ENCODE measurements at regions not wholly inside any gene's neighbourhood (a gene's known extent, or its start where the extent isn't known, plus 50 kb on each side); places are given as distances from the start of the nearest gene placed in this dataset.

DNA sequence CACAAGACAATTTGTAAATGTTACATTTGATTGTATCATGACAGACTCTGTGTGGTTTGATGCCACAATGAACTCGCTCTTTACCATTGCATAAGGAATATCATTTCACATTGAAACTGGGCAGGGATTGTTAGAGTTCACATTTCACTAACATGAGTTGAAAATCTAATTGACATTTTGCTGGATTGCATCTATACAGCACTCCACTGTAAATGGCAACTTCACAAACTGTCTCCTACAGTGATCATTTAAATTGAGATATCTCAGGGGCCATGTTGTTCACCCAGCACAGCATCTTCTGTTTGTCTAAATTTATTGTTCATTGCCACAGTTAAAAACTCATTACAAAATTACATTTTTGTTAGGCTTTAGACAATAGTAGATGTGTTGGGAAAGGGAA lies 499.4 kb downstream of the GBE1 start:
- H3K4me1 ChIP-seq (ENCODE audit: control insufficient read depth in 4 of 4, insufficient read depth in 4 of 4, low read length in 3 of 4) = no peaks in the 10 kb centered on the region
- DNase-seq (ENCODE audit: low spot score) = no peak
- 91% methylated on average over 1 of the region's 1 CpG for WGBS
- H3K27me3 ChIP-seq (ENCODE audit: control insufficient read depth in 4 of 4, insufficient read depth in 4 of 4, low read length in 3 of 4) = no peaks in the 10 kb centered on the region
- no peak overlapping the region for H3K4me3 ChIP-seq (ENCODE audit: low read depth in 1 of 3, low read length in 3 of 3)
- H3K9me3 ChIP-seq (ENCODE audit: control insufficient read depth in 4 of 4, low read length in 3 of 4) = no peaks in the 10 kb centered on the region
- no peak overlapping the region for H3K27ac ChIP-seq (ENCODE audit: low read depth in 1 of 2, low read length in 2 of 2)
- TF ChIP-seq RAD21 (IDR thresholded peaks at IDR 0.05) (no peak), HNF4A (conservative IDR thresholded peaks at IDR 0.05) (no peak), YY1 (IDR thresholded peaks at IDR 0.05) (no peak), FOXA1 (IDR thresholded peaks at IDR 0.05) (no peak), HNF4G (IDR thresholded peaks at IDR 0.05) (no peak), SP1 (IDR thresholded peaks at IDR 0.05) (no peak), GABPA (IDR thresholded peaks at IDR 0.05 in 1 of 2, conservative IDR thresholded peaks at IDR 0.05 in 1 of 2) (no peak), EGR1 (IDR thresholded peaks at IDR 0.05; ENCODE audit: low read depth in 2 of 2) (no peak), RXRA (IDR thresholded peaks at IDR 0.05) (no peak), FOXA2 (IDR thresholded peaks at IDR 0.05) (no peak), JUND (IDR thresholded peaks at IDR 0.05) (no peak), NR2F2 (IDR thresholded peaks at IDR 0.05) (no peak)
- TF ChIP-seq, protein P1, sequence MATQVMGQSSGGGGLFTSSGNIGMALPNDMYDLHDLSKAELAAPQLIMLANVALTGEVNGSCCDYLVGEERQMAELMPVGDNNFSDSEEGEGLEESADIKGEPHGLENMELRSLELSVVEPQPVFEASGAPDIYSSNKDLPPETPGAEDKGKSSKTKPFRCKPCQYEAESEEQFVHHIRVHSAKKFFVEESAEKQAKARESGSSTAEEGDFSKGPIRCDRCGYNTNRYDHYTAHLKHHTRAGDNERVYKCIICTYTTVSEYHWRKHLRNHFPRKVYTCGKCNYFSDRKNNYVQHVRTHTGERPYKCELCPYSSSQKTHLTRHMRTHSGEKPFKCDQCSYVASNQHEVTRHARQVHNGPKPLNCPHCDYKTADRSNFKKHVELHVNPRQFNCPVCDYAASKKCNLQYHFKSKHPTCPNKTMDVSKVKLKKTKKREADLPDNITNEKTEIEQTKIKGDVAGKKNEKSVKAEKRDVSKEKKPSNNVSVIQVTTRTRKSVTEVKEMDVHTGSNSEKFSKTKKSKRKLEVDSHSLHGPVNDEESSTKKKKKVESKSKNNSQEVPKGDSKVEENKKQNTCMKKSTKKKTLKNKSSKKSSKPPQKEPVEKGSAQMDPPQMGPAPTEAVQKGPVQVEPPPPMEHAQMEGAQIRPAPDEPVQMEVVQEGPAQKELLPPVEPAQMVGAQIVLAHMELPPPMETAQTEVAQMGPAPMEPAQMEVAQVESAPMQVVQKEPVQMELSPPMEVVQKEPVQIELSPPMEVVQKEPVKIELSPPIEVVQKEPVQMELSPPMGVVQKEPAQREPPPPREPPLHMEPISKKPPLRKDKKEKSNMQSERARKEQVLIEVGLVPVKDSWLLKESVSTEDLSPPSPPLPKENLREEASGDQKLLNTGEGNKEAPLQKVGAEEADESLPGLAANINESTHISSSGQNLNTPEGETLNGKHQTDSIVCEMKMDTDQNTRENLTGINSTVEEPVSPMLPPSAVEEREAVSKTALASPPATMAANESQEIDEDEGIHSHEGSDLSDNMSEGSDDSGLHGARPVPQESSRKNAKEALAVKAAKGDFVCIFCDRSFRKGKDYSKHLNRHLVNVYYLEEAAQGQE (IDR thresholded peaks at IDR 0.05) = no peak
- TF ChIP-seq, protein P2, sequence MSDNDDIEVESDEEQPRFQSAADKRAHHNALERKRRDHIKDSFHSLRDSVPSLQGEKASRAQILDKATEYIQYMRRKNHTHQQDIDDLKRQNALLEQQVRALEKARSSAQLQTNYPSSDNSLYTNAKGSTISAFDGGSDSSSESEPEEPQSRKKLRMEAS (IDR thresholded peaks at IDR 0.05) = no peak
- TF ChIP-seq, protein P3, sequence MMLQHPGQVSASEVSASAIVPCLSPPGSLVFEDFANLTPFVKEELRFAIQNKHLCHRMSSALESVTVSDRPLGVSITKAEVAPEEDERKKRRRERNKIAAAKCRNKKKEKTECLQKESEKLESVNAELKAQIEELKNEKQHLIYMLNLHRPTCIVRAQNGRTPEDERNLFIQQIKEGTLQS (IDR thresholded peaks at IDR 0.05) = no peak
- TF ChIP-seq, protein P4, sequence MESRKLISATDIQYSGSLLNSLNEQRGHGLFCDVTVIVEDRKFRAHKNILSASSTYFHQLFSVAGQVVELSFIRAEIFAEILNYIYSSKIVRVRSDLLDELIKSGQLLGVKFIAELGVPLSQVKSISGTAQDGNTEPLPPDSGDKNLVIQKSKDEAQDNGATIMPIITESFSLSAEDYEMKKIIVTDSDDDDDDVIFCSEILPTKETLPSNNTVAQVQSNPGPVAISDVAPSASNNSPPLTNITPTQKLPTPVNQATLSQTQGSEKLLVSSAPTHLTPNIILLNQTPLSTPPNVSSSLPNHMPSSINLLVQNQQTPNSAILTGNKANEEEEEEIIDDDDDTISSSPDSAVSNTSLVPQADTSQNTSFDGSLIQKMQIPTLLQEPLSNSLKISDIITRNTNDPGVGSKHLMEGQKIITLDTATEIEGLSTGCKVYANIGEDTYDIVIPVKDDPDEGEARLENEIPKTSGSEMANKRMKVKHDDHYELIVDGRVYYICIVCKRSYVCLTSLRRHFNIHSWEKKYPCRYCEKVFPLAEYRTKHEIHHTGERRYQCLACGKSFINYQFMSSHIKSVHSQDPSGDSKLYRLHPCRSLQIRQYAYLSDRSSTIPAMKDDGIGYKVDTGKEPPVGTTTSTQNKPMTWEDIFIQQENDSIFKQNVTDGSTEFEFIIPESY (IDR thresholded peaks at IDR 0.05) = no peak
- H3K9ac ChIP-seq (ENCODE audit: low read depth in 1 of 2, low read length in 2 of 2) = no peak overlapping the region
- no peaks in the 10 kb centered on the region for H3K36me3 ChIP-seq (ENCODE audit: control insufficient read depth in 4 of 4, insufficient read depth in 3 of 4, low read depth in 1 of 4, low read length in 3 of 4)

DNA sequence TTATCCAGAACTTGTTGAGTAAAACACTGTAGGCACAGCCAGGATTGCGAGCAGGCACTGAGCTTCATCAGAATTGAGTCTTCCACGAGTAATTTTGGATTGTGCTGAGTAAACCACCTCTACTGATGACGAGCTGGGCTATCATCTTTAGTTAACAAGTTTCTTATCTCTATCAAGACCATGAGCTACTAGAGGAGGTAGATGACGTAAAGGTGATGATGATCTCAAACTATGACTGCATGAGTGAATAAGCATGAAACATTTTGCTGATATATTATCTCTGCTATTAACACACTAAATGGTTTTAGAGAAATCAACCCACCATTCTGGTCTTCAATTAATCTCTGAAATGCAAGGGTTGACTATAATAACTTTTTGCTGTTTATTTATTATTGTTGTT lies 506.0 kb downstream of the GBE1 start:
- Histone ChIP-seq H3K4me3 (ENCODE audit: low read depth in 1 of 3, low read length in 3 of 3) (no peak overlapping the region), H3K36me3 (ENCODE audit: control insufficient read depth in 4 of 4, insufficient read depth in 3 of 4, low read depth in 1 of 4, low read length in 3 of 4) (no peaks in the 10 kb centered on the region), H3K27me3 (ENCODE audit: control insufficient read depth in 4 of 4, insufficient read depth in 4 of 4, low read length in 3 of 4) (no peaks in the 10 kb centered on the region), H3K4me1 (ENCODE audit: control insufficient read depth in 4 of 4, insufficient read depth in 4 of 4, low read length in 3 of 4) (no peaks in the 10 kb centered on the region), H3K27ac (ENCODE audit: low read depth in 1 of 2, low read length in 2 of 2) (no peak overlapping the region), H3K9me3 (ENCODE audit: control insufficient read depth in 4 of 4, low read length in 3 of 4) (no peaks in the 10 kb centered on the region), H3K9ac (ENCODE audit: low read depth in 1 of 2, low read length in 2 of 2) (no peak overlapping the region)
- TF ChIP-seq RXRA (IDR thresholded peaks at IDR 0.05) (no peak), JUND (IDR thresholded peaks at IDR 0.05) (no peak), YY1 (IDR thresholded peaks at IDR 0.05) (no peak), RAD21 (IDR thresholded peaks at IDR 0.05) (no peak), FOXA1 (IDR thresholded peaks at IDR 0.05) (no peak), HNF4A (conservative IDR thresholded peaks at IDR 0.05) (no peak), NR2F2 (IDR thresholded peaks at IDR 0.05) (no peak), HNF4G (IDR thresholded peaks at IDR 0.05) (no peak), SP1 (IDR thresholded peaks at IDR 0.05) (no peak), TAF1 (conservative IDR thresholded peaks at IDR 0.05) (no peak), GABPA (IDR thresholded peaks at IDR 0.05 in 1 of 2, conservative IDR thresholded peaks at IDR 0.05 in 1 of 2) (no peak)
- TF ChIP-seq, protein P1 (IDR thresholded peaks at IDR 0.05) = no peak
- TF ChIP-seq, protein P3 (IDR thresholded peaks at IDR 0.05) = no peak
- no peak for DNase-seq (ENCODE audit: low spot score)
- 84% methylated on average over 4 of the region's 4 CpGs for WGBS
